Peyer's patch (tissue), 4 donors: ENCODE measurements at regions not wholly inside any gene's neighbourhood (a gene's known extent, or its start where the extent isn't known, plus 50 kb on each side); places are given as distances from the start of the nearest gene placed in this dataset.

Source experiments
- POLR2A ChIP-seq, 2 donors: fragments of 450-650 bp; IDR thresholded peaks; one replicate each; pipeline ENCODE4 v1.5.1; 2017; ENCODE audit warnings: antibody characterized with exemption in 2 of 2, mild to moderate bottlenecking in 2 of 2, moderate library complexity in 2 of 2
- TF ChIP-seq, protein P1 (sequence below), 6 experiments: fragments of 450-650 bp in 4 of 6; fragments of 200-600 bp in 2 of 6; sonication (generic) in 1 of 6; IDR thresholded peaks; one replicate each; pipeline ENCODE4 v1.5.1; 2017 to 2019; ENCODE audit warnings: antibody characterized with exemption in 6 of 6, mild to moderate bottlenecking in 3 of 6, moderate library complexity in 1 of 6

DNA sequence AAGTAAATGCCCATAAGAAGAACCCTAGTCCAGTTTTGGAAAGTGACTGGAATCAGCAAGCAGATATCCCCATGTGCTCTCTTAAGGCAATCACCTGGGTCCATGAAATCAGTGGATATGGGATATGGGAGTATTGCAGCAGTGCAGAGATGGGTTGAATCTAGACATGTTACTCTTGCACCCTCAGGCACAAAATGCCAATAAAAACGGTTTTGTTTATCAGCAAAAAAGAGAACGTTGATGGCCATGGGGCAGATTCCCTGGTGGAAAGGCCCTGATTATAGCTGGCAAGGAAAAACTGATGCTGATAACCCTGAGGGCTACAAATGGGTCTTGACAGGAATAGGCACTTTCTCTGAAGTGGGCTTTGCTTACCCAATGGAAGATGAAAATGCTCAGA lies 380.2 kb upstream of the SEMA6D start:
- TF ChIP-seq, protein P1, sequence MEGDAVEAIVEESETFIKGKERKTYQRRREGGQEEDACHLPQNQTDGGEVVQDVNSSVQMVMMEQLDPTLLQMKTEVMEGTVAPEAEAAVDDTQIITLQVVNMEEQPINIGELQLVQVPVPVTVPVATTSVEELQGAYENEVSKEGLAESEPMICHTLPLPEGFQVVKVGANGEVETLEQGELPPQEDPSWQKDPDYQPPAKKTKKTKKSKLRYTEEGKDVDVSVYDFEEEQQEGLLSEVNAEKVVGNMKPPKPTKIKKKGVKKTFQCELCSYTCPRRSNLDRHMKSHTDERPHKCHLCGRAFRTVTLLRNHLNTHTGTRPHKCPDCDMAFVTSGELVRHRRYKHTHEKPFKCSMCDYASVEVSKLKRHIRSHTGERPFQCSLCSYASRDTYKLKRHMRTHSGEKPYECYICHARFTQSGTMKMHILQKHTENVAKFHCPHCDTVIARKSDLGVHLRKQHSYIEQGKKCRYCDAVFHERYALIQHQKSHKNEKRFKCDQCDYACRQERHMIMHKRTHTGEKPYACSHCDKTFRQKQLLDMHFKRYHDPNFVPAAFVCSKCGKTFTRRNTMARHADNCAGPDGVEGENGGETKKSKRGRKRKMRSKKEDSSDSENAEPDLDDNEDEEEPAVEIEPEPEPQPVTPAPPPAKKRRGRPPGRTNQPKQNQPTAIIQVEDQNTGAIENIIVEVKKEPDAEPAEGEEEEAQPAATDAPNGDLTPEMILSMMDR (IDR thresholded peaks at IDR 0.05): no peak
- no peak for TF ChIP-seq POLR2A (IDR thresholded peaks at IDR 0.05)
